Sigmoid colon (tissue), 4 donors: ENCODE measurements at regions not wholly inside any gene's neighbourhood (a gene's known extent, or its start where the extent isn't known, plus 50 kb on each side); places are given as distances from the start of the nearest gene placed in this dataset.

ENCODE experiments used
- EP300 ChIP-seq, 4 donors: sonication (generic); formaldehyde crosslinking; IDR thresholded peaks; one replicate each; pipeline ENCODE4 v1.6.1; 2017; ENCODE audit warnings: antibody characterized with exemption in 4 of 4
- POLR2A ChIP-seq, 2 donors: fragments of 450-650 bp; IDR thresholded peaks; one replicate each; pipeline ENCODE4 v1.6.1; 2016; ENCODE audit warnings: antibody characterized with exemption in 2 of 2, mild to moderate bottlenecking in 2 of 2, moderate library complexity in 2 of 2
- POLR2AphosphoS5 ChIP-seq, 4 donors: sonication (generic); formaldehyde crosslinking; IDR thresholded peaks; one replicate each; pipeline ENCODE4 v1.6.1; 2017; ENCODE audit warnings: antibody characterized with exemption in 4 of 4
- TF ChIP-seq, protein P1 (sequence below), 4 experiments: fragments of 450-650 bp in 3 of 4; fragments of 200-600 bp in 1 of 4; IDR thresholded peaks; one replicate each; pipeline ENCODE4 v1.5.1; 2016 to 2019; ENCODE audit warnings: antibody characterized with exemption in 4 of 4, mild to moderate bottlenecking in 3 of 4, moderate library complexity in 2 of 4

DNA sequence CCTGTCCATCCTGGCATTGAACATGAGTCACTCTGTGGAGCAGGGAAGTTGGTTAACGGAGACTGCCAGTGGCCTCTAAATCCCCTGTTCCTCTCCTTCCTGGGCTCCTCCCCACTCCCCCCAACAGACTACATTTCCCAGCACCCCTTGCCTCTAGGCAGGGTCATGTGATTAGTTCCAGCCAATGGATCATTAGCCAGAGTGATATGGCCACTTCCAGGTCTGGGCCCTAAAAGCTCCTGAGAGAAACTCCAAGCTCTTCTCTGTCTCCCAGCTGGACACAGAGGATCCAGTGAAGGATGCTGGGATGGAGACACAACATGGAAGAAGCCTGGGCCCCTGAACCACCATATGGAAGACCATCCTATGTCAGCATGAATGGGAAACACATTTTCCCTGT, 54.4 kb upstream of the RFLNA start:
- TF ChIP-seq, protein P1, sequence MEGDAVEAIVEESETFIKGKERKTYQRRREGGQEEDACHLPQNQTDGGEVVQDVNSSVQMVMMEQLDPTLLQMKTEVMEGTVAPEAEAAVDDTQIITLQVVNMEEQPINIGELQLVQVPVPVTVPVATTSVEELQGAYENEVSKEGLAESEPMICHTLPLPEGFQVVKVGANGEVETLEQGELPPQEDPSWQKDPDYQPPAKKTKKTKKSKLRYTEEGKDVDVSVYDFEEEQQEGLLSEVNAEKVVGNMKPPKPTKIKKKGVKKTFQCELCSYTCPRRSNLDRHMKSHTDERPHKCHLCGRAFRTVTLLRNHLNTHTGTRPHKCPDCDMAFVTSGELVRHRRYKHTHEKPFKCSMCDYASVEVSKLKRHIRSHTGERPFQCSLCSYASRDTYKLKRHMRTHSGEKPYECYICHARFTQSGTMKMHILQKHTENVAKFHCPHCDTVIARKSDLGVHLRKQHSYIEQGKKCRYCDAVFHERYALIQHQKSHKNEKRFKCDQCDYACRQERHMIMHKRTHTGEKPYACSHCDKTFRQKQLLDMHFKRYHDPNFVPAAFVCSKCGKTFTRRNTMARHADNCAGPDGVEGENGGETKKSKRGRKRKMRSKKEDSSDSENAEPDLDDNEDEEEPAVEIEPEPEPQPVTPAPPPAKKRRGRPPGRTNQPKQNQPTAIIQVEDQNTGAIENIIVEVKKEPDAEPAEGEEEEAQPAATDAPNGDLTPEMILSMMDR (IDR thresholded peaks at IDR 0.05) = no peak
- TF ChIP-seq POLR2A (IDR thresholded peaks at IDR 0.05) = no peak
- no peak for TF ChIP-seq POLR2AphosphoS5 (IDR thresholded peaks at IDR 0.05)
- no peak for TF ChIP-seq EP300 (IDR thresholded peaks at IDR 0.05)
